HCT116 (cell line): ENCODE measurements at regions not wholly inside any gene's neighbourhood (a gene's known extent, or its start where the extent isn't known, plus 50 kb on each side); places are given as distances from the start of the nearest gene placed in this dataset.

Experiments
- ATAC-seq: fragments of 200-7000 bp; cut with Tn5 transposase; 2 replicates; pipeline ENCODE4 v1.9.1; 2020; ENCODE audit warnings: mild to moderate bottlenecking, moderate library complexity
- BruUV-seq: library from RNA; stranded (reverse); fragments of 400-500 nt; replicated peaks from 2 replicates; lab custom pipeline; 2021; lab: Mats Ljungman, UMichigan
- CTCF ChIA-PET: fragments of 300-600 bp; sonication (Branson Sonifier 250); formaldehyde crosslinking; loops from one replicate; lab custom pipeline; 2021; ENCODE audit warnings: antibody characterized with exemption; lab: Charles Lee
- POLR2A ChIA-PET: fragments of 300-600, 350-600 bp; sonication (Branson Sonifier 250); formaldehyde crosslinking; loops from one replicate; lab custom pipeline; 2021; ENCODE audit warnings: antibody characterized with exemption; lab: Charles Lee
- RAD21 ChIA-PET, 2 experiments: fragments of 300-600 bp; sonication (Branson Sonifier 250); formaldehyde crosslinking; loops; one replicate each; lab custom pipeline; 2023; ENCODE audit warnings: low total read pairs in 2 of 2; ENCODE audit not compliant: uncharacterized antibody in 2 of 2, unreplicated experiment in 2 of 2, low non-redundant PET in 1 of 2; lab: Charles Lee
- DNase-seq: peaks from one replicate; pipeline ENCODE4 v3.0.0-alpha.2; 2010; ENCODE audit warnings: low read depth, low spot score
- H2AFZ ChIP-seq: fragments of 200-600 bp; shearing (Covaris generic), sonication (generic); 2 replicates; pipeline ENCODE4 v1.6.1; 2017; ENCODE audit warnings: low read depth, mixed run types, mixed read lengths, antibody characterized with exemption, low read length; ENCODE audit not compliant: poor library complexity, severe bottlenecking
- H3K27ac ChIP-seq: 2 replicates; pipeline ENCODE4 v1.5.1; 2012; ENCODE audit warnings: low read depth, low read length
- H3K27me3 ChIP-seq: fragments of 200-600 bp; sonication (generic); 2 replicates; pipeline ENCODE4 v1.6.1; 2016; ENCODE audit warnings: mixed run types, low read length, mixed read lengths; ENCODE audit not compliant: insufficient read depth
- H3K36me3 ChIP-seq, 2 experiments: fragments of 200-500 bp in 1 of 2; fragments of 200-600 bp in 1 of 2; sonication (Bioruptor generic) in 1 of 2; sonication (generic) in 1 of 2; 2 replicates each; pipeline versions ENCODE4 v1.5.1 to v1.6.1; 2014 to 2016; ENCODE audit warnings: low read length in 2 of 2, inconsistent platforms in 1 of 2, mixed read lengths in 1 of 2, mixed run types in 1 of 2; ENCODE audit not compliant: insufficient read depth in 2 of 2, control insufficient read depth in 1 of 2
- H3K4me1 ChIP-seq, 2 experiments: fragments of 200-600 bp in 1 of 2; sonication (generic) in 1 of 2; 2 replicates each; pipeline versions ENCODE4 v1.5.1 to v1.6.1; 2012 to 2017; ENCODE audit warnings: low read length in 2 of 2, inconsistent platforms in 1 of 2, mild to moderate bottlenecking in 1 of 2, mixed read lengths in 1 of 2, mixed run types in 1 of 2, moderate library complexity in 1 of 2; ENCODE audit not compliant: insufficient read depth in 2 of 2, control insufficient read depth in 1 of 2
- H3K4me2 ChIP-seq: fragments of 200-600 bp; sonication (generic); 2 replicates; pipeline ENCODE4 v1.6.1; 2017; ENCODE audit warnings: mixed run types, low read length, mixed read lengths
- H3K4me3 ChIP-seq, 2 experiments: fragments of 200-600 bp in 1 of 2; sonication (generic) in 1 of 2; replicated peaks in 1 of 2; 2 replicates each; pipeline ENCODE4 v1.5.1; 2011 to 2016; ENCODE audit warnings: low read length in 2 of 2, control low read depth in 1 of 2, low read depth in 1 of 2, mild to moderate bottlenecking in 1 of 2, mixed read lengths in 1 of 2, mixed run types in 1 of 2
- H3K79me2 ChIP-seq: fragments of 200-600 bp; sonication (generic); 2 replicates; pipeline ENCODE4 v1.6.1; 2017; ENCODE audit warnings: mild to moderate bottlenecking, mixed run types, low read length, moderate library complexity, mixed read lengths; ENCODE audit not compliant: insufficient read depth
- H3K9ac ChIP-seq: fragments of 200-600 bp; sonication (generic); 2 replicates; pipeline ENCODE4 v1.6.1; 2016; ENCODE audit warnings: low read length, mixed read lengths
- H3K9me2 ChIP-seq: fragments of 200-600 bp; sonication (generic), shearing (Covaris generic); 2 replicates; pipeline ENCODE4 v1.6.1; 2017; ENCODE audit warnings: mixed run types, mild to moderate bottlenecking, moderate library complexity; ENCODE audit not compliant: insufficient read depth
- H3K9me3 ChIP-seq, 2 experiments: fragments of 200-500 bp in 1 of 2; fragments of 200-600 bp in 1 of 2; sonication (Bioruptor generic) in 1 of 2; sonication (generic) in 1 of 2; 2 replicates each; pipeline ENCODE4 v1.6.1; 2014 to 2017; ENCODE audit warnings: low read length in 2 of 2, mixed read lengths in 2 of 2, inconsistent platforms in 1 of 2, low read depth in 1 of 2, mild to moderate bottlenecking in 1 of 2, mixed run types in 1 of 2, moderate library complexity in 1 of 2; ENCODE audit not compliant: control insufficient read depth in 1 of 2, insufficient read depth in 1 of 2
- H4K20me1 ChIP-seq: fragments of 200-600 bp; sonication (generic), shearing (Covaris generic); 2 replicates; pipeline ENCODE4 v1.6.1; 2017; ENCODE audit warnings: mixed run types, mild to moderate bottlenecking, moderate library complexity; ENCODE audit not compliant: insufficient read depth
- ATF3 ChIP-seq: IDR thresholded peaks from 2 replicates; pipeline ENCODE4 v1.6.1; 2012
- CEBPB ChIP-seq: IDR thresholded peaks from 2 replicates; pipeline ENCODE4 v1.6.1; 2012; ENCODE audit warnings: low read depth
- EGR1 ChIP-seq: IDR thresholded peaks from 2 replicates; pipeline ENCODE4 v1.6.1; 2012; ENCODE audit warnings: low read depth
- ELF1 ChIP-seq: IDR thresholded peaks from 2 replicates; pipeline ENCODE4 v1.6.1; 2012; ENCODE audit warnings: low read depth, borderline replicate concordance
- EZH2 ChIP-seq: fragments of 200-600 bp; sonication (generic); IDR thresholded peaks from 2 replicates; pipeline ENCODE4 v1.6.1; 2017; ENCODE audit warnings: antibody characterized with exemption, mixed run types
- EZH2phosphoT487 ChIP-seq: fragments of 200-600 bp; IDR thresholded peaks from 2 replicates; pipeline ENCODE4 v1.6.1; 2018; ENCODE audit warnings: antibody characterized with exemption, borderline replicate concordance
- FOSL1 ChIP-seq: IDR thresholded peaks from 2 replicates; pipeline ENCODE4 v1.6.1; 2012; ENCODE audit warnings: low read depth
- JUND ChIP-seq: IDR thresholded peaks from 2 replicates; pipeline ENCODE4 v1.6.1; 2012
- RAD21 ChIP-seq: IDR thresholded peaks from 2 replicates; pipeline ENCODE4 v1.6.1; 2012; ENCODE audit warnings: low read depth, mild to moderate bottlenecking
- SIN3A ChIP-seq: IDR thresholded peaks from 2 replicates; pipeline ENCODE4 v1.6.1; 2012; ENCODE audit warnings: low read depth
- SP1 ChIP-seq: IDR thresholded peaks from 2 replicates; pipeline ENCODE4 v1.6.1; 2012; ENCODE audit warnings: low read depth
- SRF ChIP-seq: IDR thresholded peaks from 2 replicates; pipeline ENCODE4 v1.6.1; 2012; ENCODE audit warnings: low read depth
- TCF7L2 ChIP-seq: IDR thresholded peaks from 2 replicates; pipeline ENCODE4 v1.7.0; 2011; ENCODE audit warnings: borderline replicate concordance, inconsistent platforms; ENCODE audit not compliant: insufficient read depth, insufficient read length; ENCODE audit errors: extremely low read depth
- ZNF274 ChIP-seq: fragments of 200-500 bp; sonication (Bioruptor generic); IDR thresholded peaks from 2 replicates; pipeline ENCODE4 v1.6.1; 2014; ENCODE audit warnings: mild to moderate bottlenecking, low read depth, low read length, inconsistent platforms
- intact Hi-C: fragments of 100-400 bp; cut with micrococcal nuclease; formaldehyde crosslinking; loops from 2 replicates; pipeline ENCODE4 v1.10.0; 2022
- TF ChIP-seq, protein P1 (sequence below): IDR thresholded peaks from 2 replicates; pipeline ENCODE4 v1.6.1; 2011; ENCODE audit warnings: mild to moderate bottlenecking, low read length, moderate library complexity; ENCODE audit not compliant: insufficient replicate concordance; ENCODE audit errors: extremely low read depth
- TF ChIP-seq, protein P2 (sequence below): IDR thresholded peaks from 2 replicates; pipeline ENCODE4 v1.6.1; 2012

DNA sequence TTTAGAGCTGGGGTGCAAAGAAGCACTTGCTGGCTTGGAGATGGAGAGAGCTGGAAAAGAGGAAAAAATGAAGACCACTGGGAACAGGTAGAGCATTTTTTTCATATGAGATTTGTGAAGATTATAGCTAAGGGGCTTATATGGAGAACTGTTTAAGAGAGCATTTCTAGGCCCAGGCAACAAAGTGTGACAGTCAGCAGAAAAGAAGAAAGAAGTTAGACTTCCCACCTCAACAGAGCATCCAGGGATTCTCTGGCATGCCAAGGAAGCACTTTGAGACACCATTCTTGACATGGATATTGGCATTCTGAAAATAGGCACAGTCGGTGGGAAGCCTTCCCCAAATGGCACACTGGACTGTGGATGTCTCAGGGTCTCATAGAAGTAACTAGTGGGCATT, 195.5 kb downstream of the KLHL28 start:
- Histone ChIP-seq H3K27me3 (no peaks in the 10 kb centered on the region), H3K79me2 (no peaks in the 10 kb centered on the region), H3K9me3 (no peaks in the 10 kb centered on the region), H3K36me3 (no peaks in the 10 kb centered on the region), H3K9ac (no peak overlapping the region), H2AFZ (no peak overlapping the region), H3K9me2 (no peaks in the 10 kb centered on the region), H3K4me3 (no peak overlapping the region), H3K4me2 (no peak overlapping the region), H3K27ac (no peak overlapping the region), H3K4me1 (no peaks in the 10 kb centered on the region), H4K20me1 (no peaks in the 10 kb centered on the region)
- DNase-seq (no peak), ATAC-seq (no peak)
- intact Hi-C loops: no loop called here
- TF ChIP-seq EZH2 (no peak), CEBPB (no peak), JUND (no peak), ATF3 (no peak), FOSL1 (no peak), SIN3A (no peak), SRF (no peak), EGR1 (no peak)
- TF ChIP-seq, protein P1, sequence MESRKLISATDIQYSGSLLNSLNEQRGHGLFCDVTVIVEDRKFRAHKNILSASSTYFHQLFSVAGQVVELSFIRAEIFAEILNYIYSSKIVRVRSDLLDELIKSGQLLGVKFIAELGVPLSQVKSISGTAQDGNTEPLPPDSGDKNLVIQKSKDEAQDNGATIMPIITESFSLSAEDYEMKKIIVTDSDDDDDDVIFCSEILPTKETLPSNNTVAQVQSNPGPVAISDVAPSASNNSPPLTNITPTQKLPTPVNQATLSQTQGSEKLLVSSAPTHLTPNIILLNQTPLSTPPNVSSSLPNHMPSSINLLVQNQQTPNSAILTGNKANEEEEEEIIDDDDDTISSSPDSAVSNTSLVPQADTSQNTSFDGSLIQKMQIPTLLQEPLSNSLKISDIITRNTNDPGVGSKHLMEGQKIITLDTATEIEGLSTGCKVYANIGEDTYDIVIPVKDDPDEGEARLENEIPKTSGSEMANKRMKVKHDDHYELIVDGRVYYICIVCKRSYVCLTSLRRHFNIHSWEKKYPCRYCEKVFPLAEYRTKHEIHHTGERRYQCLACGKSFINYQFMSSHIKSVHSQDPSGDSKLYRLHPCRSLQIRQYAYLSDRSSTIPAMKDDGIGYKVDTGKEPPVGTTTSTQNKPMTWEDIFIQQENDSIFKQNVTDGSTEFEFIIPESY: no peak
- TF ChIP-seq, protein P2, sequence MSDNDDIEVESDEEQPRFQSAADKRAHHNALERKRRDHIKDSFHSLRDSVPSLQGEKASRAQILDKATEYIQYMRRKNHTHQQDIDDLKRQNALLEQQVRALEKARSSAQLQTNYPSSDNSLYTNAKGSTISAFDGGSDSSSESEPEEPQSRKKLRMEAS: no peak
- POLR2A ChIA-PET: no interaction called here
- BruUV-seq: no TSS peak
- CTCF ChIA-PET: no interaction called here
- RAD21 ChIA-PET: no interaction called here

GRCh38 chr14:44763356-44763755, 198.4 kb downstream of the KLHL28 start:
- no peaks in the 10 kb centered on the region for H4K20me1 ChIP-seq
- BruUV-seq: no TSS peak
- no peaks in the 10 kb centered on the region for H3K9me2 ChIP-seq
- ATAC-seq: no peak
- no peaks in the 10 kb centered on the region for H3K27me3 ChIP-seq
- no peaks in the 10 kb centered on the region for H3K79me2 ChIP-seq
- ChIA-PET RAD21 (no interaction called here), CTCF (no interaction called here), POLR2A (no interaction called here)
- intact Hi-C loops: no loop called here
- H3K36me3 ChIP-seq: no peaks in the 10 kb centered on the region
- DNase-seq: no peak
- H3K27ac ChIP-seq: no peak overlapping the region
- H3K9ac ChIP-seq: no peak overlapping the region
- H2AFZ ChIP-seq: no peak overlapping the region
- no peaks in the 10 kb centered on the region for H3K9me3 ChIP-seq
- H3K4me2 ChIP-seq: no peak overlapping the region
- no peak overlapping the region for H3K4me3 ChIP-seq
- H3K4me1 ChIP-seq: no peaks in the 10 kb centered on the region
- TF ChIP-seq ZNF274: no peak
- no peak for TF ChIP-seq SIN3A
- no peak for TF ChIP-seq ELF1
- TF ChIP-seq CEBPB: no peak
- no peak for TF ChIP-seq SP1
- TF ChIP-seq RAD21: no peak
- TF ChIP-seq, protein P1: no peak
- no peak for TF ChIP-seq SRF
- no peak for TF ChIP-seq TCF7L2
- TF ChIP-seq EZH2phosphoT487: no peak
